HK-2 (cell line): ENCODE measurements at regions not wholly inside any gene's neighbourhood (a gene's known extent, or its start where the extent isn't known, plus 50 kb on each side); places are given as distances from the start of the nearest gene placed in this dataset.
"Not testable (repeated sequence)": the region's sequence is repeated elsewhere in the genome, so short reads cannot be mapped to it uniquely, and the experiment has no call there.

Source experiments
- DNase-seq: peaks from one replicate; pipeline ENCODE4 v3.0.0-alpha.2; 2018; ENCODE audit not compliant: unreplicated experiment

DNA sequence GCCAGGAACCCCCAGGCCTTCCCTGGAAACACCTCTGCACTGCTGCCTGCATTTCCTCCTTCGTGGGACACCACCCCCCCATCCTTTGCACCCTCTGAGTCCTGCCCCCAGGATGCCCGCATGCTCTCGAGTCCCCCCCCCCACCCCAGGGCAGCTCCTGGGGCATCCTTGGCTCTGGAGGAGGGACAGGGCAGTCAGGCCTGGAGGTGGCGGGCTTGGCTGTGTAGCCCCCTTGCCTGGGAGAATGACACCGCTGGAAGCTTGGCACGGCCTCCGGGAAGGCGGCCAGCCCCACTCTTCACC lies 98.9 kb upstream of the GSE1 start:
- peak; percentile 51 for DNase-seq

DNA sequence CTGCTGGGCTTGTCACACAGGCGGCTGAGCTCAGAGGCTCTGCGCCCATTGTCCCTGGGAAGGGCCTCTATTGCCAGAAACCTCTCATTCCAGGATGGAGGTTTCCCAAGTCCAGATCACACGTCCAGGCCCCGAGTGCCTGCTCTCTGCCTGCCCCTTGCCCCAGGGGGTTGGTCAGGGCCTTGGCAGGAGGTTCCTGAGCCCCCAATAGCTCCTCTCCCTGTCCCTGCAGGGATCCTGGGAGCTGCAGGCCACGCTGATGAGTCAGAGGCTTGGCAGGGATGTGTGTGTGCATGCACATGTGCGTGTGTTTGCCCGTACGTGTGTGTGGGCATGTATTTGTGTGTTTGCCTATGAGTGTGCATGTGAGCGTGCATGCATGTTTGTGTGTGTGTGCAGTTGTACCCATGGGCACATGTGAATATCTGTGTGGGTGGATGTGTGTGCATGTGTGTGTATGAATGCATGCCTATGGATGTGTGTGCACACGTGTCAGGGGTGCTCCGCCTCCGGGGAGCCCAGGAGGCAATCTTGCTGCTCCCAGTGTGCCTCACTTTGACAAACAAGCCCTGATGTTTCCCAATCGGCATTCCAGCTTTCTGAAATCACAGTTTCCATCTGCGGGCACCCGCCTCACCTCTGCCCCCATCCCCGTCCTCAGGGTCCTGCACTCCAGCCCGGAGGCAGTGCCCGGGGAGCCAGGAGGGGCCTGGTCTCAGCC lies 98.4 kb upstream of the GSE1 start:
- peak; percentile 68 for DNase-seq

DNA sequence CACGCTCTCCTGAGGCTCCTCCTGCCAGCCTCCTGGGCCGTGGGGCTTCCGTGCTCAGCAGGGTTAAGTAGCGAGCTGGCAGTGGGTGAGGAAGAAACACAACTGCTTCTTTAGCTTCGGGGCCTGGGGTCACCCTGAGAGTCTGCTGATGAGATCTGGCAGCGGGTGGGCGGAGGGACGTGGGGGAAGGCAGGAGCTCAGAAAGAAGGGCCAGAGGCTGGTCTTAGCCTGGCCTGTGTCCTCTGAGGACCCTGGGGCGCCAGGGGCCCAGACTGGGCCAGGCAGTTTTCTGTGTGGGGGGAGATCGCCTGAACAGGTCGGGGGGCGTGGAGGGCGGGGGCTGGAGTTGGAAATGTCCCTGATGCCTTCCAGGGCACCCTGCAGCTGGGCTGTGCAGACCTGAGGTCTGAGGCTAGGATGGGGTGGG lies 97.8 kb upstream of the GSE1 start:
- DNase-seq: no peak

DNA sequence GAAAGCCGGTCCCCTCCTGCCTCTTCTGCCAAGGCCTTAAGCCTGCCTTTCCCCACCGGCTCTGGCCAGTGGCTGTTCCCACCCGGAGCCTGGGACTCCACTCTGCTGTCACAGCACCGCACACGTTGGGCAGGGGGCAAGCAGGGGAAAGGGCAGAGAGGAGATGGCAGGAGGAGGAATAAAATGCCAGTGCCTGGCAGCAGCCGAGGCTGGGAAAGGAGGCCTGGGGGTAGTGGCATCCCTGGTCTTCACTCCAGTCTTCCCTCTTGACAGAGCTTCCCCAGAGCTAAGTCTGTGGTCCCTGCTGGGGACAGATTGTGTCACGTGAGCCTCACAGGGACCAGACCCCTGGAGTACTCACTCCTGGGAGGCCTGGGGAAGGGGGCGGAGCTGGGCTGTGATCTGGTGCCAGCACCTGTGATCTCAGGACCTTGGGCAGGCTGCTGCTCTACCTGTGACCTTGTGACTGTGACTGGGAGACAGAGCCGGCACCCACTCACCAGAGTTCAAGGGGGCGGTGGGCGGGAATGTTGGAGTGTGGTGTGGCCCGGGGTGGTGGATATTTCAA lies 97.2 kb upstream of the GSE1 start:
- DNase-seq: peak; percentile 8

DNA sequence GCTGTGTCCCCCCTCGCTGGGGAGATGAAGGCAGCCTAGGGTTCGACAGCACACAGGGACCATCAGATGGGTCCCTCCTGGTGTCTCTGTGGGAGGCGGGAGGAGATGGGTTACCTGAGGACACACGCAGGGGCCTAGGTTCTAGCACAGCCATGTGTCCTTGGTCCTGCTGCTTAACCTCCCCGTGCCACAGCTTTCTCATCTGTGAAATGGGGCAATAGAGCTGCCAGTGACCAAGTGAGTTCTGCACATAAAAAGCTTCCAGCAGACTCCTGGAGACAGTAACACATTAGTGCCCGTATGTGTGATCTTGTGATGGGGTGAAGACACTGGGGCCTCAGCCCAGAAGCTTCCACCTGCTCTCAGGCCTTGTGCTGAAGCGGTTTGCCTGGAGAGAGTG lies 96.0 kb upstream of the GSE1 start:
- no peak for DNase-seq

DNA sequence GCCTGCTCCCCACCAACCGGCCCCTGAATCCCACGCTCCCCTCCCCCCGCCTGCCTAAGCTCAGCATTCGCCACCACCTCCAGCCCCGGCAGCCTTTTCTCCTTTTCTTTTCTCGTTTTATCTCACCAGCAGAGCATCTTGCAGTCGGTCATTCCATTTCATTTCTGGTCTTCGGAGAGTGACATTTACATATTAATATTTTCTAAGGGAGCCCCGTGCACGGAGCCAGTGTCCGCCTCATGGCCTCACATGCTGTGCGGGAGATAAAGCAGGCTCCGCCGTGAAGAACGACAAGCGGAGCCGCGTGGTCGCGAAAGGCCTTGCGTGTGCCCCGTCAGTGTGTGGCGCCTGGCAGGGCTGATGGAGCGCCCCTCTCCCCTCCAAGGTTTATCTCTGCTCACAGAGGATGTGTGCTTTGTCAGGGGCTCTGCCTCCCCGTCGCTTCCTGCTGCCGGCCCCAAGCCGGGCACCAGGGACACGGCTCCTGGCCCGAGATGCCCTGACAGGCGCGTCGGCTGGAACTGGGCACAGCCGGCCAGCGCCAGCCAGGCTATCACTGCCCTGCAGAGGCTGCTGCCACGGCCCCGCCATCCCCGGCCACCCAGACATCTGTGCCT lies 95.5 kb upstream of the GSE1 start:
- DNase-seq: no peak

DNA sequence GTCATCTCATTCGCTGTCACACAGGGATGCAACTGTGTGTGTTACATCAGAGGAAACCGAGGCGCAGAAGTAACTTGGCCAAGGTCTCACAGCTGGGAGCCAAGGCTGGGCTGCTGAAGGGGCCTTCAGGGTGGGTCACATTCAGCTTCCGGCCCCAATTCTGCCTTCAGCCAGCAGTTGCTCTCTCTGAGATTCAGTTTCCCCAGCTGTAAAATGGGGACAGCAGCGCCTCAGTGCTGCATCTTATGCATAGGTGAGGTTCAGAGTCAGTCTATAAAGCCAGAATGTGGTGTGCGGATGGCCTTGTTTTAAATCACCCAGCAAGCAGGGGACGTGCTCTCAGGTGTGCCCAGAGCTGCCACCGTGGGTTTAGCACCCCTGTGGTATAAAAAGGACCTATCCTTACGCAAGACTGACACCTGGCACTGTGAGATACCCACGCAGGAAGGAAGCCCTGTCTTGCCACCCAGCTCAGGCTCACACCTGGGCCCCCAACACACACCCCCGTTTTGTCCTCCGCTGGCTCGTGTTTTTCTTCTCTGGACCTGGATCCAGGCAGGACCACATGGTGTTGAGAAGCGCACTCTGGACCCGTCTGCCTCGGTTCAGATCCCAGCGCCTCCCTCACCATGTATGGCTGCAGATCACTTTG lies 94.6 kb upstream of the GSE1 start:
- no peak for DNase-seq

DNA sequence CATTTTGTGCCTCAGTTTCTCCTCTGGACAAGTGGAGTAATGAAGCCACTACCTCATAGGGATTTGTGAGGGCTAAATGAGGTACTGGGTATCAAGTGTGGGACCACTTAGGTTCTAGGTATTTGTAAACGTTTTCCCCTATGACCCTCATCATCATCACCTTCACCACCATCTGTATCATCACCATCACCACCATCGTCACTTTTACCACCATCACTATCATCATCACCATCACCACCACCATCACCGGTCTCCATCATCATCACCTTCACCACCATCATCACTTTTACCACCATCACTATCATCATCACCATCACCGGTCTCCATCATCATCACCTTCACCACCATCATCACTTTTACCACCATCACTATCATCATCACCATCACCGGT lies 94.1 kb upstream of the GSE1 start:
- not testable (repeated sequence) for DNase-seq

DNA sequence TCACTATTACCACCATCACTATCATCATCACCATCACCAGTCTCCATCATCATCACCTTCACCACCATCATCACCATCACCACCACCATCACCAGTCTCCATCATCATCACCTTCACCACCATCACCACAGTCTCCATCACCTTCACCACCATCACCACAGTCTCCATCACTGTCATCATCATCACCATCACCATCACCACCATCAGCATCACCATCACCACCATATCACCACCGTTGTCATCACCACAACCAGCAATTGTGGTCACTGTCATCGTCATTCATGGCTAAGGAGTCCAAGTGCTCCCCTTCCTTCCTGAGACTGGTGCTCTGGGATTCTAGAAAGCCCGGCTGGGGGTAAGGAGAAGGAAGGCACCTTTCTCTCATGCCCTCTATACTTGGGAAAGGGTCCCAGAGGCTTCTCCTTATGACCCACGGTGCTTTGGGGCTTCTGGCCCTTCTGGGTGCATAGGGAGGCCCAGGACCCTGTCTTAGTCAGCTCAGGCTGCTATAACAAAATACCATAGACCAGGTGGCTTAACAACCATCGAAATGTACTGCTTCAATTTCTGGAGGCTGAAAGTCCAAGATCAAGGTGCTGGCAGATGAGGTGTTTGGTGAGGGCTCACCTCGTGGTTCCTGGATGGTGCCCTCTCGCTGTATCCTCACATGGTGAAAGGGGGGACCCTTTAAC lies 93.4 kb upstream of the GSE1 start:
- DNase-seq: no peak

DNA sequence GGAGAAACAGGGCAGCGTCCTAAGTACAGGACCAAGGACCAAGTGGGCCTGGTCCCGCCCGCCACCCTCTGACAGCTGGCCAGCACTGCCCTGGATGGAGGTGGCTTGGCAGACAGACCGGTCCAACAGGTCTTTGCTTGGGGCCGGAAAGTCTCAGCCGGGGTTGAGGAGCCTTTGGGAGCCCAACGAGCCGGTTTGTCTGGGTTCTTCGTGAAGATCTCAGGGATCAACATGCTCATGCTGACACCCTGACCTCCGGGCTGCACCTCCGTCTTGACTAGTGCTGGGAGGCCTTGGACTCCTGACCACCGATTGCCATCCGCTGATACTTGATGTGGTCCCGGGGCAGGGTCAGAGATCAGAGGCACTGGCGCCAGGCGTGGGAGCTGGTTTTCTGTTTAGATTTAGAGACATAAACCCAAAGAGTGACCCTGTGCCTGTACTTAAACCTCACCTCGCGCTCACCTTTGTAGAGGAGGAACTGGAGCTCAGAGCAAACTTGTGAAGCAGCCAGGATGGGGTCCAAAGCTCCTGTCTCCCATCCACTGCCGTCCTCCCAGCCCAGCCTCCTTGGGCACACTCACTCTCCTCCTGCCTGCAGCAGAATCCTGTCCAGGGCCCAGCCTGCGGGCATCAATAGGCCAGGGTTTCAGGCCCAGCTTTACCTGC lies 92.1 kb upstream of the GSE1 start:
- DNase-seq: no peak

DNA sequence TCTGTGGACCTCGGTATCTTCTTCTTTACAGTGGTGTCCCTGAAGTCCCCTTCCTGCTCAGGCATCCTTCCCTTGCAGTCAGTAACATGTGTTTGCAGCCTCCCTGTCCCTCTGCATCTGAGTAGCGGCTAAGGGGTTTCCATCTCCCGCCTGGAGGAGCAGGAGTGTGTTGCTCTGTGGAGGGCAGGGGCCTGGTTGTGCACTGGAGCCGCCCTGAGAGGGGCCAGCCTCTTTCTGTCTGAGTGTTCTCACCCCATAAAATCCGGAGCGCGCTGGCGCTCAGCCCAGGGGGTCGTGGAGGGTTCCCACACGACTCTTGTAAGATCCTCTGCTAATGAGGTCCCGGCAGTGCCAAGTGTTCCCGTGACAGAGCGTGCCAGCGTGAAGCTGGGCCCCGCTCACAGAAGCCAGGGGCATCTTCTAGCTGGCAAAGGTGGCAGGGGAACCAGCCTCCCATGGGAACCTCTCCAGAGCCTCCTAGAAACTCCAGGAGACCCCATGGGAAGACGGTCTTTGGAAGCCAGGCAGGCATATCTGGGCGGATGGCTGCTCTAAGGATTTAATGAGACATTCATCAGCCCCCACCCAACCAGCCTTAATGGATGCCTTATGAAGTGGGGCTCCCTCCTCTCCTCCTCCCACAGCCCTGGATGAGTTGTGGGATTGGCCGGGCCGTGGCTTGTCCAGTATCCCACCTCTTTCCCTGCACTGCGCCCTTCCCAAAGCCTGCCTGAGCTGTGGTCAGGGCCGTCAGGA lies 91.4 kb upstream of the GSE1 start:
- DNase-seq: no peak

DNA sequence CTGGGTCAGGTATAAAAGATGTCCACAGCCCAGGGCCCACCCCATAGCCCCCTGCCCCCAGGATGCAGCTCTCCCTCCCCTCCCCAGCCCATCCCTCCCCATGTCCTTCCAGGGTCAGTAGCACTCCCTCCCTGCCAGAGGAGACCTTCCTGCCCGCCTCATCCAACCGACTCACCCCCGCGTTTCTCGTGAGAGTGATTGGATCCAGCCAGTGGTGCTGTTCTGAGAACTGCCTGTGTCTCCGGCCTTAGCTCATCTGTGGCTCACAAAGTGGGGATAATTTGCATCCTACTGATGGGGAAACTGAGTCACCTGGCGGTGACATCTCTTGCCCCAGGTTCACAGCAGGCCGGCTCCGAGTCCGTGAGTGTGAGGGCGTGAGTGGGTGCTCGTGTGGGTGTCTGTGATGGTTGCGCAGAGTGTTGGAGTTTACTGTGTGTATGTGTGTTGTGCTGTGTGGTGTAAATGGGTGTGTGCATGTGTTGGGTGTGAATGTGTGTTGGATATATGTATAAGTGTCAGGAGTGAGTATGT lies 90.7 kb upstream of the GSE1 start:
- DNase-seq: no peak

DNA sequence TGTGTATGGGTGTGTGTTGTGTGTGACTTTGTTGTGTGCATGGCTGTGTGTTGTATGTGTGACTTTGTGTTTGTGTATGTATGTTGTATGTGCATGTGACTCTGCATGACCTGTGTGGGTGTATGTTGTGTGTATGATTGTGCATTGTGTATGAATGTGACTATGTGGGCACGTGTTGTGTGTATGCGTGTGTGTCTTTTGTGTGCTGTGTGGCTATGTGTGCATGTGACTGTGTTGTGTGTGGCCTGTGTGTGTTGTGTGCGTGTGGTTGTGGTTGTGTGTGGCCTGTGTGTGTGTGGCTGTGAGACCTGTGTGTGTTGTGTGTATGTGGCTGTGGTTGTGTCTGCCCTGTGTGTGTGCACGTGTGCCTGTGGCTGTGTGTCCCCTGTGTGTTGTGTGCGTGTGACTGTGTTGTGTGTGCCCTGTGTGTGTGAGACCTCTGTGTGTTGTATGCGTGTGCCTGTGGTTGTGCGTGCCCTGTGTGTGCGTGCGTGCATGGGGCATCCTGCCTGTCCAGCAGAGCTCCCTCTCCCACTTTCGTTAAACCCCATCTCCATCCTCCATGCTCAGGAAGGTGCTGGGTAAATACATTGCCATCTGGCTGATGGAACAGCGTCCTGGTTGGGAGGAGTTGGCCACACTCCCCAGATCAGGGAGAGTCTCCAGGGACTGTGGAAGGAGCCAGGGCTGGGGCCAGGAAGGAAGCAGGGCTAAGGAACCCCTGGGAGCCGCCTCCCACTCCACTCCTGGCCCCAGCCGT lies 90.1 kb upstream of the GSE1 start:
- DNase-seq: no peak

DNA sequence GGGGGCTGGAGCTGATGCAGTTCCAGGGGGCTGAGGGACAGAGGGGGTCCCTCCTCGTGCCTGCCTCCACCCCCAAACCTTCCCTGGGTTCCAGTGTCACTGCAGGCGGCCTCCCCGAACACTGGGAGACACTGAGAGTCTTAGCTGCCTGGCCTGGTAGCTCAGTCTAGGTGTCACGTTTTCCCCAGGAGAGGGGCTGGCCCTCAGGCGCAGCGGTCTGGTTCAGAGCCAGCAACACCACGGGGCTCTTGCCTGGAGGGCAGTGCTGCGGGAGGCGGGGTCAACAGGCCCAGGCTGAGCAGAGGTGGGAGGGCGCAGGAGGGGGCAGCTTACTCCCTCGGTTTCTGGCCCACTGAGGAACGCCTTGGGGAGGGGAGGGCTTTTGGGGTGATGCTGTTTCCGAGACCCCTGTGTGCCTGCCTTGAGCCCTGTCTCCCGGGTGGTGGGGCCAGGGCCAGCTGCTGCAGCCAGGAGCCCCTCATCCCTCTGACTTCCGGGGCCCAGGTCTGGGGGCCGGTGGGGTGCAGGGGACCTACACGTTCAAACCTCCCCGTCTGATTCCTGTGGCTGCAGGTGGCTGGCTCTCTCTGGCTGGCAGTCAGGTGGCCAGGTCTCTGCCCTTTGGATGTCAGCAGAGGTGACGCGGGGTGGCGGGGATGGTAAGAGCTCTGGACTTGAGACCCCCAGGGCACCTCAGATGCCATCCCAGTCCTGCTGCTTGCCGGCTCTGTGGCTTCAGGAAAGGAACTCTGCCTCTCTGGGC lies 89.3 kb upstream of the GSE1 start:
- DNase-seq: no peak

DNA sequence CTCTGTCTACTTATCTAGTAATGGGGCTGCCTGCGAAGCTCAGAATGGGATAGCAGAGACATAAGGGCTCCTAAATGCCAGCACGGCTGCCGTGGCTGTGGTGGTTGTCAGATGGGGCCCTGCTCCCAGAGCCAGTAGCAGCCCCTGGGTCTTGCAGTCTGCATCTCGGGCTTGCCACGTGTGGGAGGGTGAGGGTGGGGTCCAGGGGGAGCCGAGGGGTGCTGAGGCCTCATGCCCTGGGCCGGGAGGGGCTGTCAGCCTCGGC lies 88.8 kb upstream of the GSE1 start:
- no peak for DNase-seq

DNA sequence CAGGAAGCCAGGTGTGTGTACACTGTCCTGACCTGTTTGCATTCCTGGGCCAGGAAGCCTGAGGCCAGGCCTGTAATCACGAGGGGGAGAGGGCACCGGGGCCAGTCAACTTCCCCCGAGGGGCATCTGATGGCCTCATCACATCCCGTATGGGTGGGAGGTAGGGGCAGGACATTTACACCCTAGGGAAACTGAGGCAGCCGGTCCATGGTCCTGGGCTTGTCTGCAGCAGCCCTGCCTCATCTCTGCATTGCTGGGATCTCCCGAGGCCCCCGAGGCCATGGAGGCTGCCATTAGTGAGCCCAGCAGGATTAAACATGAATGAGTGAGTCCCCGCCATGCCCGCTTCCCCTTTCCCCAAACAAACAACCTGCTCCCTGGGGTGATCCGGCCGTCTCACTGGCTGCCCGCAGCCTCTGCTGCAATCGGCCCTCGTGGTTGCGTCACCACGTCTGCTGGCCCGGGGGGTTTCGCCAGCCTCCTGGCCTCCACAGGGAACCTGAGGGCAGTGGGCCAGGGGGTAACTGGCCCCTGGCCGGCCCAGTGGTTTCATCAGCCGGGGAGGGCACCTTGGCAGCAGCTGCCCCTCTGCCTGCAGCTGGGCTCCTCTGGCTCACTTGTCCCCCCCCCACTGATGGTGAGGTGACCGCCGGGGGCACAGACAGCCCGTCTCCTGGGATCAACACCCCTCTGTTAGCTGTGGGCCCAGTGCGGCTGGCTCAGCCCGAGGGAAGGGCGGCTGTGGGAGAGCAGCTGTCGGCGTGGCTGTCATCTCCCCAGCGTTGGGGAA lies 88.3 kb upstream of the GSE1 start:
- no peak for DNase-seq

DNA sequence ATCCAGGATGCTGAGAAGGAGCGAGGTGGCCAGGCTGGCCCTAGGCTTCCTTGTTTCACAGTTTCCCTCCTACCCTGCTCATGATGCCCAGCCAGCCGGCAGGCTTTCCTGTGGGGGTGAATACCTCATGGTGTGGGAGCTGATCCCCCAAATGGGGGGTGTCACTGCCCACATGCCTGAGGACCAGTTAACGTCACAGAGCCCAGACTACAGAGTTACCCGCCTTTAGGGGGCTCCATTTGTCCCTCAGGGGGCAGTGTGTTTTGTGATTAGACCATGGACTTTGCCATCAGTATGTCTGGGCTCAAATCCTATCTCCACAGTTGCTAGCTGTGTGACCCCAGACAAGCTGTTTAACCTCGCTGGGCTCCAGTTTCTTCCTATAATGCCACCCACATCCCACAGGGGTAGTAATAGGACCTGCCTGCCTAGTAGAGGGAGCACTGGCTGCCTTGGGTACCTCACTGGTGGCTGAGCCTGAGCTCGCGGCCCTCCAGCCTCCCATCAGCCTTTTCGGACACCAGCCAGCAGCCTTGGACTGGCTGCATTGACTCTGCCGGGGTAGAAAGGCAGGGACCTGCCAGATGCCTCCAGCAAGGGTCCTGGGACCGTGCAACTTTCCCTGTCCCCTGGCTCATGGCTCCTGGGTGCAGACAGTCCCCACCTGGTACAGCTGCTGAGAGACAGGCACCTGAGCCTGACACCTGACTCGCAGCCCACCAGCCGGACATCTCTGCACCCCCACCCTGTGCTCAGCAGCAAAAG lies 87.5 kb upstream of the GSE1 start:
- no peak for DNase-seq
